ENCODE measurements at regions not wholly inside any gene's neighbourhood (a gene's known extent, or its start where the extent isn't known, plus 50 kb on each side); places are given as distances from the start of the nearest gene placed in this dataset.

DNA sequence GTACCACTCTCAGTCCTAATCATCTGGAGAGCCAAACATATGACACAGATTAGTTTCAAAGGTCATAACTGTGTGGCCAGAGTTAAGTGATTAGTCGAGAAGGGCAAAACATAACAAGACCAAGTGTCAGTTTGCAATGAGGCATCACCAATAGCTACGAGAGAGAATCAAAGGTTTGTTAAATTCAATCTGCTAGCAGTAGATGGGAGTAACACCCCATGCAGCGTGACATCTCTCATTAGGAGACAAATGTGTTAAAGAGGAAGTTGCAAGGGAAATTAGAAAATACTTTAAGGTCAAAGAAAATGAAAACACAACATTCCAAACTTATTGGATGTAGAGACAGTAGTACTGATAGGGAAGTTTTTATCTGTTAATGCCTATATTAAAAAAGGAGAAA, 135.7 kb upstream of the SYT10 start:
- TF ChIP-seq CTCF (IDR thresholded peaks at IDR 0.05) (no peak), POLR2AphosphoS5 (IDR thresholded peaks at IDR 0.05) (no peak), POLR2A (IDR thresholded peaks at IDR 0.05) (no peak)
- no peak overlapping the region for H3K4me3 ChIP-seq
- H3K27me3 ChIP-seq, result no peaks in the 10 kb centered on the region
- DNase-seq (ENCODE audit: low spot score in 2 of 2), result no peak
- intact Hi-C loops (cut with DNase I; ENCODE audit: low total_unique reads), result no loop called here
- H3K9me3 ChIP-seq, result no peaks in the 10 kb centered on the region
- no peaks in the 10 kb centered on the region for H3K36me3 ChIP-seq
- no peak overlapping the region for H3K27ac ChIP-seq
- H3K4me1 ChIP-seq, result no peaks in the 10 kb centered on the region

DNA sequence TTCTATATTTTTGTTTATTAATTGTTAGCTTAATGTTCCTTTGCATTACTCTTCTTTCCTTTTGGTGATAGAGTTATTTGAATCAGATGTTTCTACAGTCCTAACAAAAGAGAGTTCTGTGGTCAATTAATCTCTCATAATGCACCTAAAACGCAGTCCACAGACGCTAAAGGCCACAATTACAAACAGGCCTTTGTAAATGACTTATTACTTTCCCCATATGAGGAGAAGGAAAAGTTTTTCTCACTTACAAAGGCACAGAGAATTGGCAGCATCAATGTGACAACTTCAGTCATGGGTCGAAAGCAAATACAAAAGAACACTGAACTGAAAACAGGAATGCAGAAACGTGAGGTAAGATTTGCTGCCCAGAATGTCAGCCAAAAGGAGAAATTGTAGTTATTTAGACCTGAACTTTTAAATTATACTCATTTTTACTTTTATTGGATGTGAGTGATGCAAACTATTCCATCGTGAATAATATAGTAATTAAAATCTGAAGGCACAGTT, 142.0 kb upstream of the SYT10 start:
- H3K4me3 ChIP-seq, result no peak overlapping the region
- no peaks in the 10 kb centered on the region for H3K36me3 ChIP-seq
- intact Hi-C loops (cut with DNase I; ENCODE audit: low total_unique reads), result no loop called here
- H3K9me3 ChIP-seq, result no peaks in the 10 kb centered on the region
- TF ChIP-seq POLR2AphosphoS5 (IDR thresholded peaks at IDR 0.05), result no peak
- no peak for TF ChIP-seq POLR2A (IDR thresholded peaks at IDR 0.05)
- no peak for TF ChIP-seq CTCF (IDR thresholded peaks at IDR 0.05)
- H3K4me1 ChIP-seq, result no peaks in the 10 kb centered on the region
- DNase-seq (ENCODE audit: low spot score in 2 of 2), result no peak
- H3K27me3 ChIP-seq, result no peaks in the 10 kb centered on the region
- no peak overlapping the region for H3K27ac ChIP-seq

DNA sequence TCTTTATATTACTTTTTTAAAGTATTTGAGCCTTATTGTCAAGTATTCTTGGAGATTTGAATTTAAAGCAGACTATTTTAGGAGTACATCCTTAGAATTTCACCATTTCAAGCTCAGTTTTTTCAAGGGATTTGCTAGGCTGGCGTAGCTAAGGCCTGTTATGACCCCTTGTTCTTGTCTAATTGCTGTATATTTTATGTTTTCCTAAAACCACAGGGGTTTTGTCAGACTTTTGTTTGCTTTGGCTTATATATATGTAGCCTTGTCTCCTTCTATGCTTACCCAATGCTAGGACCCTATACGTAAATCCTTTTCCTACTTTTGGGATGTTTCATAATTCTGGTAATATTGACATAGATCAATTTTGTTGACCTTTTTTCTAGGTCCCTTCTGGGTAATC, 147.0 kb upstream of the SYT10 start:
- no peak for DNase-seq (ENCODE audit: low spot score in 2 of 2)
- H3K4me3 ChIP-seq, result no peak overlapping the region
- no peak overlapping the region for H3K27ac ChIP-seq
- TF ChIP-seq POLR2AphosphoS5 (IDR thresholded peaks at IDR 0.05), result no peak
- TF ChIP-seq POLR2A (IDR thresholded peaks at IDR 0.05), result no peak
- no peak for TF ChIP-seq CTCF (IDR thresholded peaks at IDR 0.05)
- intact Hi-C loops (cut with DNase I; ENCODE audit: low total_unique reads), result no loop called here
- no peaks in the 10 kb centered on the region for H3K27me3 ChIP-seq
- no peaks in the 10 kb centered on the region for H3K9me3 ChIP-seq
- no peaks in the 10 kb centered on the region for H3K4me1 ChIP-seq
- H3K36me3 ChIP-seq, result no peaks in the 10 kb centered on the region

- Histone ChIP-seq H3K27ac (no peak overlapping the region), H3K36me3 (no peaks in the 10 kb centered on the region), H3K27me3 (no peaks in the 10 kb centered on the region), H3K4me3 (no peak overlapping the region), H3K4me1 (no peaks in the 10 kb centered on the region), H3K9me3 (no peaks in the 10 kb centered on the region)
- TF ChIP-seq POLR2AphosphoS5 (IDR thresholded peaks at IDR 0.05), result no peak
- TF ChIP-seq POLR2A (IDR thresholded peaks at IDR 0.05), result no peak
- no peak for TF ChIP-seq CTCF (IDR thresholded peaks at IDR 0.05)
- no peak for DNase-seq (ENCODE audit: low spot score in 2 of 2)
- intact Hi-C loops (cut with DNase I; ENCODE audit: low total_unique reads), result no loop called here
Observed at GRCh38 chr12:33587354-33587753, 147.7 kb upstream of the SYT10 start.

GRCh38 chr12:33587784-33588712, 148.4 kb upstream of the SYT10 start:
- Histone ChIP-seq H3K4me3 (no peak overlapping the region), H3K4me1 (no peaks in the 10 kb centered on the region), H3K27ac (no peak overlapping the region), H3K27me3 (no peaks in the 10 kb centered on the region), H3K9me3 (no peaks in the 10 kb centered on the region), H3K36me3 (no peaks in the 10 kb centered on the region)
- intact Hi-C loops (cut with DNase I; ENCODE audit: low total_unique reads), result no loop called here
- TF ChIP-seq CTCF (IDR thresholded peaks at IDR 0.05) (no peak), POLR2A (IDR thresholded peaks at IDR 0.05) (no peak), POLR2AphosphoS5 (IDR thresholded peaks at IDR 0.05) (no peak)
- DNase-seq (ENCODE audit: low spot score in 2 of 2), result no peak
